PC-3 (cell line): ENCODE measurements at regions not wholly inside any gene's neighbourhood (a gene's known extent, or its start where the extent isn't known, plus 50 kb on each side); places are given as distances from the start of the nearest gene placed in this dataset.
A peak's percentile ranks its signal among the peaks of the same experiment; 100 is the strongest.

Source experiments
- ATAC-seq: fragments of 200-7000 bp; cut with Tn5 transposase; 2 replicates; pipeline ENCODE4 v1.9.1; 2020; ENCODE audit warnings: mild to moderate bottlenecking, moderate library complexity
- BruUV-seq: library from RNA; stranded (reverse); fragments of 400-500 nt; replicated peaks from 2 replicates; lab custom pipeline; 2021; lab: Mats Ljungman, UMichigan
- CTCF ChIA-PET: fragments of 300-600 bp; sonication (Branson Sonifier 250); formaldehyde crosslinking; loops from one replicate; lab custom pipeline; 2022; ENCODE audit warnings: antibody characterized with exemption; lab: Charles Lee
- POLR2A ChIA-PET: fragments of 300-600 bp; sonication (Branson Sonifier 250); formaldehyde crosslinking; loops from one replicate; lab custom pipeline; 2022; ENCODE audit warnings: antibody characterized with exemption; ENCODE audit not compliant: unreplicated experiment; lab: Charles Lee
- DNase-seq: peaks from one replicate; pipeline ENCODE4 v3.0.0-alpha.2; 2015
- H2AFZ ChIP-seq: fragments of 300-600 bp; sonication (generic); 2 replicates; pipeline ENCODE4 v1.6.0; 2016; ENCODE audit warnings: antibody characterized with exemption, low read length
- H3F3A ChIP-seq: fragments of 300-600 bp; sonication (generic); one replicate; pipeline ENCODE4 v1.6.0; 2017; ENCODE audit warnings: antibody characterized with exemption, low read length, control low read depth, mild to moderate bottlenecking; ENCODE audit not compliant: unreplicated experiment
- H3K27ac ChIP-seq: fragments of 300-600 bp; sonication (generic); 2 replicates; pipeline ENCODE4 v1.5.1; 2016; ENCODE audit warnings: mild to moderate bottlenecking, low read length
- H3K27me3 ChIP-seq: fragments of 300-600 bp; sonication (generic); 2 replicates; pipeline ENCODE4 v1.6.1; 2016; ENCODE audit warnings: low read length, mixed read lengths
- H3K36me3 ChIP-seq: fragments of 300-600 bp; sonication (generic); 2 replicates; pipeline ENCODE4 v1.6.1; 2016; ENCODE audit warnings: low read depth, mixed run types, low read length, mixed read lengths
- H3K4me1 ChIP-seq: fragments of 300-600 bp; sonication (generic); 2 replicates; pipeline ENCODE4 v1.5.1; 2016; ENCODE audit warnings: low read length; ENCODE audit not compliant: insufficient read depth
- H3K4me2 ChIP-seq: fragments of 300-600 bp; sonication (generic); 2 replicates; pipeline ENCODE4 v1.6.0; 2016; ENCODE audit warnings: low read length
- H3K4me3 ChIP-seq: fragments of 300-600 bp; sonication (generic); 2 replicates; pipeline ENCODE4 v1.5.1; 2016; ENCODE audit warnings: mild to moderate bottlenecking, low read length, mixed read lengths
- H3K79me2 ChIP-seq: fragments of 300-600 bp; sonication (generic); 2 replicates; pipeline ENCODE4 v1.6.1; 2017; ENCODE audit warnings: low read length, mixed read lengths
- H3K9ac ChIP-seq: fragments of 300-600 bp; sonication (generic); 2 replicates; pipeline ENCODE4 v1.6.0; 2016; ENCODE audit warnings: mild to moderate bottlenecking, low read length
- H3K9me2 ChIP-seq: fragments of 300-600 bp; sonication (generic); replicated peaks from 2 replicates; pipeline ENCODE4 v1.6.1; 2016; ENCODE audit warnings: mixed run types, low read length, mixed read lengths
- H3K9me3 ChIP-seq: fragments of 300-600 bp; sonication (generic); 2 replicates; pipeline ENCODE4 v1.6.1; 2016; ENCODE audit warnings: low read length, mixed read lengths
- H4K20me1 ChIP-seq: fragments of 300-600 bp; sonication (generic); 2 replicates; pipeline ENCODE4 v1.6.1; 2016; ENCODE audit warnings: low read length, mixed read lengths
- CTCF ChIP-seq: fragments of 300-600 bp; sonication (generic); conservative IDR thresholded peaks from 2 replicates; pipeline ENCODE4 v1.5.1; 2017; ENCODE audit warnings: antibody characterized with exemption, low read depth, mild to moderate bottlenecking, low read length
- EZH2 ChIP-seq: fragments of 300-600 bp; sonication (generic); IDR thresholded peaks from one replicate; pipeline ENCODE4 v1.6.1; 2017; ENCODE audit warnings: antibody characterized with exemption, mild to moderate bottlenecking, low read length; ENCODE audit not compliant: unreplicated experiment
- EZH2phosphoT487 ChIP-seq: fragments of 300-600 bp; sonication (generic); IDR thresholded peaks from 2 replicates; pipeline ENCODE4 v1.6.1; 2018; ENCODE audit warnings: mild to moderate bottlenecking, antibody characterized with exemption, low read length, borderline replicate concordance
- intact Hi-C: fragments of 100-400 bp; cut with micrococcal nuclease; formaldehyde crosslinking; loops from 2 replicates; pipeline ENCODE4 v1.9.0; 2023

DNA sequence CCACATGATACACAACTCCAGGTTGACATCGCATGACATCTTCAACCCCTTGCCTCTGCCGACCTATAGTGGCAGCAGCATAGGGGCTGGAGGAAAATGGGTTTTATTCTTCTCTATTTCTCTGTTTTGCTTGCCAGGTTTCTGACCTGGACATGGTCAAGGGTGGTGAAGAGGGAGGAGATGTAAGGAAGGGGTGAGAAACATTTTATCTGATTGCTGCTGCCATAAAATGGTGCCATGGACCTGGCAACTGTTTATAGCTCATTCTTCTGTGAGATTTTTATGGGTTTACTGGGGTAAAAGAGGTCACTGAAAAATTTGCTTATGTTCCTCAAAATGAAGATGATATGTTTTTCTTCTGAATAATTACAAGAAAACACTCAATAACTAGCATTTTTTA is 266.7 kb upstream of the FOXQ1 start:
- no peak overlapping the region for H2AFZ ChIP-seq
- H3K9ac ChIP-seq, result no peak overlapping the region
- no peak for DNase-seq
- no peak overlapping the region for H3K27ac ChIP-seq
- H3K27me3 ChIP-seq, result peaks cover 99% of the 10 kb centered on the region
- CTCF ChIA-PET, result no interaction called here
- ATAC-seq, result no peak
- no peaks in the 10 kb centered on the region for H4K20me1 ChIP-seq
- no peak overlapping the region for H3K4me3 ChIP-seq
- H3K36me3 ChIP-seq, result no peaks in the 10 kb centered on the region
- H3K9me2 ChIP-seq, result no peaks in the 10 kb centered on the region
- no peaks in the 10 kb centered on the region for H3K79me2 ChIP-seq
- BruUV-seq, result no TSS peak
- H3K4me2 ChIP-seq, result no peak overlapping the region
- H3K9me3 ChIP-seq, result no peaks in the 10 kb centered on the region
- POLR2A ChIA-PET, result no interaction called here
- H3K4me1 ChIP-seq, result no peaks in the 10 kb centered on the region
- intact Hi-C loops, result no loop called here
- TF ChIP-seq CTCF (no peak), EZH2 (no peak), EZH2phosphoT487 (no peak)
- no peaks in the 10 kb centered on the region for H3F3A ChIP-seq

DNA sequence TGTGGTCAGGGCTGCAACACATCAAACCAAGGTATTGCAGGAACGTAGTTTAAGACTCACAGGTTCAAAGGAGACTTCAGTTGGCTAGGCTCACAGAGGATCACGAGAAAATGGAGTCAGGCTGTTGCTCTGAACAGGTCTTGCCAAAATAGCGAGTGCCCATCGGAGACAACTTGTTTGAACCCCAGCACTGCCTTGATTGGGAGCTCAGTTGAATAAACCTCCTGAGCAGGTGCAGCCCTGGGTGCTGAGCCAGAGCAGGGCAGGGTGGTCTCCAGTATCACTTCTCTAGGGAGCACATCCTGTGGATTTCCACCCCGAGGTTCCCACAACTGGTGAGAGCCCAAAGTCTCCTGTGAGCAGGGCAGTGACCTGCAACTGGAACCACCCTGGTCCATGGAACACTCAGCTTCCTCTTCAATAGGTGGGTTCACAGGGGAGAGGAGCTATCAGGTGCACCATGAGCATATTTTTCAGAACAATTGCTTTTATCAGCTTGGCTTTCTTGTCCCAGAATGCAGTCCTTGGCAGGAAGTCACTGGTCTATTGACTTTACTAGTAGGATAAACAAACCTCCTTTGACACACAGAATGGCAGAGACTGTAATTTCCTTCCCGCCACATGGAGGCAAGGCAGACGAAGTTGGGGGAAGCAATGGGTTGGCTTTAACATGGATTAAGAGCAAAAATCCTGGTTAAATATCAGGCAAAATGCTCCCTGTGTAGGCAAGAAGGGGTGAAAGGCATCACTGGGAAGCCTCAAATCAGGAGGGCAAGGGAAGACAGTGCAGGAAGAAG is 267.7 kb upstream of the FOXQ1 start:
- Histone ChIP-seq H3K4me2 (no peak overlapping the region), H3F3A (no peaks in the 10 kb centered on the region), H3K79me2 (no peaks in the 10 kb centered on the region), H3K27me3 (peaks cover 99% of the 10 kb centered on the region), H3K9me2 (no peaks in the 10 kb centered on the region), H3K9me3 (no peaks in the 10 kb centered on the region), H3K4me3 (no peak overlapping the region), H3K36me3 (no peaks in the 10 kb centered on the region), H2AFZ (no peak overlapping the region), H4K20me1 (no peaks in the 10 kb centered on the region), H3K4me1 (no peaks in the 10 kb centered on the region), H3K9ac (no peak overlapping the region), H3K27ac (no peak overlapping the region)
- intact Hi-C loops, result no loop called here
- CTCF ChIA-PET, result no interaction called here
- no TSS peak for BruUV-seq
- POLR2A ChIA-PET, result no interaction called here
- DNase-seq (peak; percentile 4), ATAC-seq (no peak)
- TF ChIP-seq EZH2 (no peak), EZH2phosphoT487 (no peak), CTCF (no peak)

- no peak for TF ChIP-seq EZH2phosphoT487
- TF ChIP-seq CTCF, result no peak
- no peak for TF ChIP-seq EZH2
- intact Hi-C loops, result no loop called here
- no peaks in the 10 kb centered on the region for H3K9me2 ChIP-seq
- peaks cover 99% of the 10 kb centered on the region for H3K27me3 ChIP-seq
- H2AFZ ChIP-seq, result no peak overlapping the region
- H3K79me2 ChIP-seq, result no peaks in the 10 kb centered on the region
- no peak overlapping the region for H3K4me3 ChIP-seq
- ATAC-seq, result no peak
- no peaks in the 10 kb centered on the region for H3K4me1 ChIP-seq
- H4K20me1 ChIP-seq, result no peaks in the 10 kb centered on the region
- no TSS peak for BruUV-seq
- H3K36me3 ChIP-seq, result no peaks in the 10 kb centered on the region
- H3K4me2 ChIP-seq, result no peak overlapping the region
- no peaks in the 10 kb centered on the region for H3F3A ChIP-seq
- no peak overlapping the region for H3K9ac ChIP-seq
- no peaks in the 10 kb centered on the region for H3K9me3 ChIP-seq
- CTCF ChIA-PET, result no interaction called here
- POLR2A ChIA-PET, result no interaction called here
- DNase-seq, result no peak
- H3K27ac ChIP-seq, result no peak overlapping the region
These were observed 268.5 kb upstream of the FOXQ1 start for GRCh38 chr6:1043458-1043836.
